Ishikawa (cell line): ENCODE measurements at regions not wholly inside any gene's neighbourhood (a gene's known extent, or its start where the extent isn't known, plus 50 kb on each side); places are given as distances from the start of the nearest gene placed in this dataset.

Source experiments
- CEBPB ChIP-seq: IDR thresholded peaks from 2 replicates; pipeline ENCODE4 v1.6.1; 2012
- CREB1 ChIP-seq: IDR thresholded peaks from 2 replicates; pipeline ENCODE4 v1.6.1; 2012; ENCODE audit warnings: low read depth
- EGR1 ChIP-seq: IDR thresholded peaks from 2 replicates; pipeline ENCODE4 v1.6.1; 2012
- EP300 ChIP-seq: IDR thresholded peaks from 2 replicates; pipeline ENCODE4 v1.6.1; 2012; ENCODE audit warnings: borderline replicate concordance
- FOXM1 ChIP-seq: IDR thresholded peaks from 2 replicates; pipeline ENCODE4 v1.6.1; 2012; ENCODE audit warnings: low read depth, borderline replicate concordance
- MAX ChIP-seq: IDR thresholded peaks from 2 replicates; pipeline ENCODE4 v1.6.1; 2012
- NFIC ChIP-seq: IDR thresholded peaks from 2 replicates; pipeline ENCODE4 v1.6.1; 2012
- RAD21 ChIP-seq: IDR thresholded peaks from 2 replicates; pipeline ENCODE4 v1.6.1; 2012; ENCODE audit warnings: low read depth
- REST ChIP-seq: IDR thresholded peaks from 2 replicates; pipeline ENCODE4 v1.6.1; 2012; ENCODE audit warnings: low read depth, mild to moderate bottlenecking
- TAF1 ChIP-seq: IDR thresholded peaks from 2 replicates; pipeline ENCODE4 v1.6.1; 2012; ENCODE audit warnings: low read depth, mild to moderate bottlenecking
- TCF12 ChIP-seq: IDR thresholded peaks from 2 replicates; pipeline ENCODE4 v1.6.1; 2012; ENCODE audit warnings: low read depth
- TEAD4 ChIP-seq: IDR thresholded peaks from 2 replicates; pipeline ENCODE4 v1.6.1; 2012
- ZBTB7A ChIP-seq: IDR thresholded peaks from 2 replicates; pipeline ENCODE4 v1.6.1; 2012; ENCODE audit warnings: low read depth
- TF ChIP-seq, protein P1 (sequence below): IDR thresholded peaks from 2 replicates; pipeline ENCODE4 v1.6.1; 2012

DNA sequence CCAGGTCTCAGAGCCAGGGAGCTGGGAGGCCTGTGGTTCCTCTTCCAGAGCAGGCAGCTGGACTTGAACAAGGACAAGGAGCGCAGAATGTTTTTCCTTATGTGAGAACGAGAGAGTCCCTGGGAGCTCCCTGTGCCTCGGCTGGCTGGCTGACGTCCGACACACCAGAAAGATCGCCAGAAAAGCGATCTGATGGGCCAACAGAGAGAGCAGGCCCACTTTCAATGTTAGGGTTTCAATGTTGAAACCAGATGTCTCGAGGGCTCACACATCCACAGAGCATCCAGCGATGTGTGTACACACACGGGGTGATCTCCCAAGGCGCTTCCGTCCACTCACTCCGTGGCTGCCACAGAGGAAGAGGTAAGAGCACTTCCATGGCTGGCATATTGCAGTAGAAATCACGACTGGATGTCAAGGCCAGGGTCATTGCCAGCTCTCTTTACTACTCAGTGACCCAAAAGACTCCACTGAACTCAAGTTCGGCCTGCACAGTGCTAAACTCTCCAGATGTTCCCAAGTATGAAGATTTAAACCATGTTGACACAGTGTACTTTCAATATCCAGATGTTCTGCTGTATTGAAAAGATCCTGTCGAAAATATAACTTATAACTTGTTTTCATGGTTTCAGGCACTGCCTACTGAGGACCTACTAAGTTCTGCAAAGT lies 70.8 kb upstream of the FOXC1 start:
- TF ChIP-seq, protein P1, sequence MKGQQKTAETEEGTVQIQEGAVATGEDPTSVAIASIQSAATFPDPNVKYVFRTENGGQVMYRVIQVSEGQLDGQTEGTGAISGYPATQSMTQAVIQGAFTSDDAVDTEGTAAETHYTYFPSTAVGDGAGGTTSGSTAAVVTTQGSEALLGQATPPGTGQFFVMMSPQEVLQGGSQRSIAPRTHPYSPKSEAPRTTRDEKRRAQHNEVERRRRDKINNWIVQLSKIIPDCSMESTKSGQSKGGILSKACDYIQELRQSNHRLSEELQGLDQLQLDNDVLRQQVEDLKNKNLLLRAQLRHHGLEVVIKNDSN: no peak
- TF ChIP-seq REST (no peak), TCF12 (no peak), RAD21 (no peak), EP300 (no peak), FOXM1 (no peak), MAX (no peak), TAF1 (no peak), NFIC (no peak), CEBPB (no peak), EGR1 (no peak), CREB1 (no peak), TEAD4 (no peak), ZBTB7A (no peak)
